ENCODE measurements at regions not wholly inside any gene's neighbourhood (a gene's known extent, or its start where the extent isn't known, plus 50 kb on each side); places are given as distances from the start of the nearest gene placed in this dataset.

- Histone ChIP-seq H3K27me3 (ENCODE audit: insufficient read depth) (no peaks in the 10 kb centered on the region), H3F3A (replicated peaks; ENCODE audit: insufficient read depth) (no peaks in the 10 kb centered on the region), H3K9me3 (no peaks in the 10 kb centered on the region), H3K4me2 (no peak overlapping the region), H3K27ac (ENCODE audit: low read depth in 2 of 2, low read length in 1 of 2) (no peak overlapping the region), H3K79me2 (ENCODE audit: insufficient read depth) (no peaks in the 10 kb centered on the region), H3K9me2 (no peaks in the 10 kb centered on the region), H3K36me3 (replicated peaks in 1 of 2; ENCODE audit: control insufficient read depth in 1 of 2, insufficient read depth in 2 of 2, low read length in 1 of 2) (no peaks in the 10 kb centered on the region), H3K9ac (no peak overlapping the region), H3K4me3 (ENCODE audit: low read depth in 2 of 2, low read length in 1 of 2) (no peak overlapping the region), H2AFZ (ENCODE audit: low read depth) (no peak overlapping the region), H4K20me1 (ENCODE audit: insufficient read depth) (no peaks in the 10 kb centered on the region), H3K4me1 (ENCODE audit: control insufficient read depth in 1 of 2, insufficient read depth in 2 of 2, low read depth in 1 of 2, low read length in 1 of 2) (no peaks in the 10 kb centered on the region)
- DNase-seq = no peak
- CTCF ChIA-PET = no interaction called here
- no peak for TF ChIP-seq CHD2 (IDR thresholded peaks at IDR 0.05; ENCODE audit: low read length, partially characterized antibody)
- no peak for TF ChIP-seq RFX5 (IDR thresholded peaks at IDR 0.05; ENCODE audit: low read length)
- no peak for TF ChIP-seq MXI1 (IDR thresholded peaks at IDR 0.05; ENCODE audit: low read depth, low read length)
- no peak for TF ChIP-seq FOSL2 (IDR thresholded peaks at IDR 0.05; ENCODE audit: borderline replicate concordance, low read depth)
- TF ChIP-seq MAX (IDR thresholded peaks at IDR 0.05; ENCODE audit: low read depth) = no peak
- TF ChIP-seq, protein P1, sequence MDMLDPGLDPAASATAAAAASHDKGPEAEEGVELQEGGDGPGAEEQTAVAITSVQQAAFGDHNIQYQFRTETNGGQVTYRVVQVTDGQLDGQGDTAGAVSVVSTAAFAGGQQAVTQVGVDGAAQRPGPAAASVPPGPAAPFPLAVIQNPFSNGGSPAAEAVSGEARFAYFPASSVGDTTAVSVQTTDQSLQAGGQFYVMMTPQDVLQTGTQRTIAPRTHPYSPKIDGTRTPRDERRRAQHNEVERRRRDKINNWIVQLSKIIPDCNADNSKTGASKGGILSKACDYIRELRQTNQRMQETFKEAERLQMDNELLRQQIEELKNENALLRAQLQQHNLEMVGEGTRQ (IDR thresholded peaks at IDR 0.05; ENCODE audit: borderline replicate concordance, low read depth, low read length) = no peak
- TF ChIP-seq USF1 (IDR thresholded peaks at IDR 0.05; ENCODE audit: borderline replicate concordance, low read depth) = no peak
- no peak for TF ChIP-seq CTCF (IDR thresholded peaks at IDR 0.05)
- no peak for TF ChIP-seq TEAD4 (IDR thresholded peaks at IDR 0.05; ENCODE audit: borderline replicate concordance, insufficient read depth)
- TF ChIP-seq RCOR1 (IDR thresholded peaks at IDR 0.05; ENCODE audit: low read length) = no peak
- no peak for TF ChIP-seq PBX3 (IDR thresholded peaks at IDR 0.05)
- no peak for TF ChIP-seq POLR2AphosphoS5 (IDR thresholded peaks at IDR 0.05; ENCODE audit: low read depth, low read length)
- no peak for TF ChIP-seq SMC3 (IDR thresholded peaks at IDR 0.05; ENCODE audit: low read depth, low read length)
- POLR2A ChIA-PET = no interaction called here
- WGBS (ENCODE audit: low lambda C conversion rate) = 3% methylated on average over 1 of the region's 1 CpG
Measured at GRCh38 chr5:162272417-162272816, 204.8 kb downstream of the GABRG2 start.

DNA sequence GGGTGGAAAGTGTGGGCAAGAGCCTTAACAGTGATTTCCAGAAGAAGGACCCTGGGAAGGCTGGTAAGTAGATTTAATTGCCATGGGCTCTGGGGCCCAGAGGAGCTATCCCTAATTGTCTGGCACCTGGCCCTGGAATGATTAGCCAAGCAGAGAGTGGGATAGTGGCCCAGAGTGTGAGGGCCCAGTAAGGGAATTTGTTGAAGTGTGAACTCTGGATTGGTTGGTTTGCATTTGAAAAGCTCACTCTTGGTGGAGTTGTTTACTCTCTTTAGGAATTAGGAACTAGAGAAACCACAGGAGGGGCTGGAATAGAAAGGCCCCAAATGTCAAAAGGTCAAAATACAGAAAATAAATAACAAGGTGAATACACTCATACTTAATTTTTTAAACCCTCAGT, 207.1 kb downstream of the GABRG2 start:
- Histone ChIP-seq H4K20me1 (ENCODE audit: insufficient read depth) (no peaks in the 10 kb centered on the region), H3K79me2 (ENCODE audit: insufficient read depth) (no peaks in the 10 kb centered on the region), H3F3A (replicated peaks; ENCODE audit: insufficient read depth) (no peaks in the 10 kb centered on the region), H3K27me3 (ENCODE audit: insufficient read depth) (no peaks in the 10 kb centered on the region), H3K36me3 (replicated peaks in 1 of 2; ENCODE audit: control insufficient read depth in 1 of 2, insufficient read depth in 2 of 2, low read length in 1 of 2) (no peaks in the 10 kb centered on the region), H3K9me2 (no peaks in the 10 kb centered on the region), H3K4me1 (ENCODE audit: control insufficient read depth in 1 of 2, insufficient read depth in 2 of 2, low read depth in 1 of 2, low read length in 1 of 2) (no peaks in the 10 kb centered on the region), H3K27ac (ENCODE audit: low read depth in 2 of 2, low read length in 1 of 2) (no peak overlapping the region), H3K4me3 (ENCODE audit: low read depth in 2 of 2, low read length in 1 of 2) (no peak overlapping the region), H3K9me3 (no peaks in the 10 kb centered on the region), H3K9ac (no peak overlapping the region), H2AFZ (ENCODE audit: low read depth) (no peak overlapping the region), H3K4me2 (no peak overlapping the region)
- ChIA-PET POLR2A (no interaction called here), CTCF (no interaction called here)
- no peak for DNase-seq
- TF ChIP-seq CHD2 (IDR thresholded peaks at IDR 0.05; ENCODE audit: low read length, partially characterized antibody) = no peak
- TF ChIP-seq, protein P1 (IDR thresholded peaks at IDR 0.05; ENCODE audit: borderline replicate concordance, low read depth, low read length) = no peak
- no peak for TF ChIP-seq TCF12 (IDR thresholded peaks at IDR 0.05)
- no peak for TF ChIP-seq JUND (IDR thresholded peaks at IDR 0.05)
- TF ChIP-seq PBX3 (IDR thresholded peaks at IDR 0.05) = no peak
- no peak for TF ChIP-seq RXRA (IDR thresholded peaks at IDR 0.05; ENCODE audit: borderline replicate concordance, low read depth)
- TF ChIP-seq USF1 (IDR thresholded peaks at IDR 0.05; ENCODE audit: borderline replicate concordance, low read depth) = no peak
- no peak for TF ChIP-seq FOSL2 (IDR thresholded peaks at IDR 0.05; ENCODE audit: borderline replicate concordance, low read depth)
- no peak for TF ChIP-seq EZH2phosphoT487 (IDR thresholded peaks at IDR 0.05; ENCODE audit: borderline replicate concordance, low read depth)
- TF ChIP-seq GATA2 (CRISPR knock-in tag; IDR thresholded peaks at IDR 0.05) = no peak
- TF ChIP-seq SIN3A (IDR thresholded peaks at IDR 0.05; ENCODE audit: borderline replicate concordance, low read depth, low read length) = no peak
- no peak for TF ChIP-seq SMC3 (IDR thresholded peaks at IDR 0.05; ENCODE audit: low read depth, low read length)
- TF ChIP-seq MEF2A (IDR thresholded peaks at IDR 0.05; ENCODE audit: borderline replicate concordance, low read depth) = no peak
- no peak for TF ChIP-seq POLR2AphosphoS5 (IDR thresholded peaks at IDR 0.05; ENCODE audit: low read depth, low read length)
- no peak for TF ChIP-seq MXI1 (IDR thresholded peaks at IDR 0.05; ENCODE audit: low read depth, low read length)

Data from SK-N-SH (cell line).